CD4-positive, alpha-beta T cell treated with Interleukin-6 for 4 hours (primary cell): ENCODE measurements at regions not wholly inside any gene's neighbourhood (a gene's known extent, or its start where the extent isn't known, plus 50 kb on each side); places are given as distances from the start of the nearest gene placed in this dataset.

ENCODE experiments used
- DNase-seq: peaks from one replicate; pipeline ENCODE4 v3.0.0-alpha.2; 2020; ENCODE audit warnings: mixed read lengths

DNA sequence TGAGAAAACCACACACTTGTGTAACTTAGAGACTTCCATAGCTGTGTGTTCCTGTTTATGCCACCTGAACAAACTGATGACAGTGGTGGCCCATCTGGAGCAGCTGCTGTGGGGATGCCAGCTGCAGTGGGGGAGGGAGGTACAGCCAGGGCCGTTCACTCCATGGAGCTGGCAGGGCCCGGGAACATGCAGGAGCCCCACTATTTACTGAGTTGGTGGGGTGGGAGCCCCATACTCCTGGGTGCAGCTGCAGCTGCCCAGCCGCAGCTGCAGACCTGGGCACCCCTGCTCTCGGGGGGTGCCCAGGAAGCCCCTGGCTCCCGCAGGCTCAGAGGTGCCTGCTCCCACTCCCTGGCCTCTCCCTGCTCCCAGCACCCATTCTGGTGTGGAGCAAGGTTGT, 398.6 kb upstream of the RASGEF1B start:
- no peak for DNase-seq

DNA sequence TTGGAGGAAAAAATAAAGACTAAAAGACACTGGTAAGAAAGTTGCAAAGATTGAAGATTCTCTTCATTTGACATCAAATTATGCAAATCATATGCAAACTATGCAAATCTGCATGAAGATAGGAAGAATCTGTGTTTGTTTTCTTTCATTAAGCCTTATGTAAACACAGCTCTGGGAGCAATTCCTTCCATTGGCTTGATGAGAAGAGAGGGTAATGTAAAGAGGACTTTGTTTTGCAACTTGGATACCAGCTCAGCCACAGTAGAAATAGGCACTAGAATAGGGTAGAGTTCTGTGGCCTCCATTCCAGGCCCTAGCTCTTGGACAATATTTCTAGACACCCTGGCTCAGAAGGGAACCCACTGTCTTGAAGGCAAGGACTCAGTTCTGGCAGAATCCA, 388.4 kb upstream of the RASGEF1B start:
- no peak for DNase-seq

GRCh38 chr4:81854406-81854805, 382.7 kb upstream of the RASGEF1B start:
- no peak for DNase-seq

DNA sequence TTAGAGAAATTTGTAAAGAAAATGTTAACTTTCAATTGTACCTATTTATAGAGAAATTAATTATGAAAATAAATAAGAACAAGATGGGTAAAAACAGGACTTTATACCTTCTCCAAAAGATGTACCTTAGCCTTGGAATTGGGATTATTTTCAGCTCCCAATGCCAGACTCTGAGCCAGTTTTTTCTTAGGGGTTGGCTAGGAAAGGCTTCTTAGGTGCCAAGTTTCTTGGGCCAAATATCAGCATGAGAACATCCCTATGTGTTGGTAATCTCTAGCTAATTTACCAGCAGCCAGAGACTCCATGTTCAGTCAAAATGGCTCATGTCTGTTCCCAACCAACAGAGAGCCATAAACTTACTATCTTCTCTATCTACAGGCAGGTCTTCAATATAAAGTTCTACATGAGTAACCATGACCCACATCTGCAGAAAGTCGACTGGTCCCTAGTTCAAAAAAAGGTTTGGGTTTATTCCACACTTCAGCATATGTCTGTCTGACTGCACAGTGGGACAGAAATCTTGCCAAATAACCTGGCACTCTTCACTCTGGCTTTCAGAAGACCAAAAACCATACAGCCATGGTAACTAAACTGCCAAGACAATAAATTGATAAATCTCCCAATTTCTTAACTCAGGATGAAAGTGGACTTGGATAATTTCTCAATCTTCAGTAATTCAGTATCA, 380.5 kb upstream of the RASGEF1B start:
- DNase-seq, result no peak

GRCh38 chr4:81850701-81851100, 379.0 kb upstream of the RASGEF1B start:
- no peak for DNase-seq

DNA sequence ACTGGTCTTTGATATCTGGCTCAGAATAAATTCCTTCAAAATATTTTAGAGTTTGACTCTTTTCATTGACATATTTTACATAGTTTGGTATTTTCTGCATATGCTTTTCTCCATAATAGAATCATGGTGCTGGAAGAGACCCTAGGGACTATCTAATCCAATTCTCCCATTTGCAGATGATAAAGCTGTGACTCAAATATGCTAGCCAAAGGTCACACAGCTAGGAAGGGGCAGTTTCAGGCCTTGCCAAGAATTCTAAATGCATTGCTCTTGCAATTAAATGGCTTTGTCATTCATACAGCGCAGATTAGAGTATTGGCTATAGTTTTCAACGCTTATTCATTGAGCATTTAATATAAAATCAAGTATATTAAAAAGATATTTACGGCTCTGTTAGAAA, 374.1 kb upstream of the RASGEF1B start:
- DNase-seq, result no peak

- DNase-seq, result no peak
Observed at GRCh38 chr4:81845273-81845672, 373.6 kb upstream of the RASGEF1B start.

DNA sequence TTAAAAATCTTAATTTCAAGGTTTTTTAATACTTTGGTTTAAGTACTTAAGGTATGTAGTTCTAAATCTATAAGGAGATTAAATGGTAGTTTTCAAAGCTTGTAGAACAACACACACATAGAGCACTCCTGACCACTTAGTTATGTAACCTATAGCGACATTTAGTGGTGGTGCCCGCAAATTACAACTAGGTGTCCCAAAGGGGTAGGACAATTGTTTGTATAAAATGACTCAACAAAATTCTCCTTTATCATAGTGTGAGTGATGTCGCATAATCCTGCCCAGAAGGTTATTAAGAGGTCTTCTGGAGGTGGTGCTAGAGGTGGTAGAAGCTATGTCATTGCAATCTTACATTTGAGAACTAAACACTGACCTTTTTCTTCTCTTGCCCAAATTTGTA, 373.0 kb upstream of the RASGEF1B start:
- DNase-seq, result peak; percentile 74

GRCh38 chr4:81839347-81840042, 367.8 kb upstream of the RASGEF1B start:
- DNase-seq, result no peak

- no peak for DNase-seq
Observed at GRCh38 chr4:81838586-81838985, 366.9 kb upstream of the RASGEF1B start.

DNA sequence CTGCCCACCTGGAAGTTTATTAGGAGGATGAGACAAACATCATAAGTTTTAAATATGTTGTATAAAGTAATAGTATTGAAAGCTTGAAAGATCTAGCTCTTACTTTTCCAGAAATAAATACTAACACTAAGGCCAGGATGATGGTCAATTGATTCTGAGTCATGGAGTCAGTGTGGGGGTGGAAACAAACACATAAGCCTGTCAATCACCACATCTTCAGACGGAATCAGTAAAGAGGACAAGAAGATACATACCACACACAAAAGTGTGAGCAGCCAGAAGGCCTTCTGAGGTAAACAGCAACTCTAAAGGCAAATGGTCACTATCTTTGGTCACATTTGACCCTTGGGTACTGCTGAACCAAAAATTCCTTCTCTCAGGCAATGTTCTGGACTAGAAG, 365.0 kb upstream of the RASGEF1B start:
- no peak for DNase-seq

GRCh38 chr4:81833576-81833975, 361.9 kb upstream of the RASGEF1B start:
- DNase-seq, result no peak

DNA sequence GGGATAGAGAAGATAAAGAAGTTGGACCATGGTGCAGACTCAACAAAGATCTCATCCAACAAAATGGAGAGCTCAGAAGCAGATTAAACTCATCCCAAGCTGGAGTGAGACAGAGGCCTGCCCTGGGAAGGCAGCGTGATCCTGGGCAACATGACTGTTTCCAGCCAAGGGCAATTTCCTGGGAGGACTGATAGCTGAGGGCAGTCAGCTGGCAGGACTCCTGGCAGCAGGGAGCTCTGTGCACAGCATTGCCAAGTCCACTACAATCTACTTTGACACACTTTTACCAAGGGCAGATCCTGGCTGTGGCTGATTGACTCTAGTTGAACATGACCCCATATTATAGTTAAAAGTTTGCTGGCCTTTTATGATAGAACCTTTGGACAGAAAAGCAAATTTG, 357.3 kb upstream of the RASGEF1B start:
- no peak for DNase-seq

- no peak for DNase-seq
Observed at GRCh38 chr4:81827577-81828202, 356.0 kb upstream of the RASGEF1B start.

- no peak for DNase-seq
Observed at GRCh38 chr4:81826817-81827424, 355.2 kb upstream of the RASGEF1B start.

GRCh38 chr4:81826335-81826734, 354.6 kb upstream of the RASGEF1B start:
- no peak for DNase-seq

DNA sequence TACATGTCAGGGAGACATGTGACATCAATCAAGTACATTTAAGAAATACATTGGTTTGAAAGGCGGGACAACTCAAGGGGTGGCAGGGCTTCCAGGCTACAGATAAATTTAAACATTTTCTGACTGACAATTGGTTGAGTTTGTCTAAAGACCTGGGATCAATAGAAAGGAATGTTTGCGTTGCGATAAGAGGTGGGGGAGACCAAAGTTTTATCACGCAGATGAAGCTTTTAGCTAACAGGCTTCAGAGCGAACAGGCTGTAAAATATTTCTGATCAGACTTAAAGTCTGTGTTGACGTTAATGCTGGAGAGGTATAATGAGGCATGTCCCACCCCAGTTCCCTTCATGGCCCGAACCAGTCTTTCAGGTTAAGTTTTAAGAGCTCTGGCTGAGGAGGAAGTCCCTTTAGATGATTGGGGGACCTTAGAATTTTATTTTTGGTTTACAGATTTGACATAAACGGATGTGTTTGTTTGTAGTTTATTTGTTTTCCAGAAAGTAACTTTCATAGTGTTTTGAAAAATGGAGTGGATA, 346.7 kb upstream of the RASGEF1B start:
- no peak for DNase-seq

- no peak for DNase-seq
Observed at GRCh38 chr4:81816031-81816761, 344.5 kb upstream of the RASGEF1B start.

- no peak for DNase-seq
Observed at GRCh38 chr4:81814987-81815541, 343.4 kb upstream of the RASGEF1B start.

GRCh38 chr4:81811562-81812293, 340.0 kb upstream of the RASGEF1B start:
- DNase-seq, result no peak

DNA sequence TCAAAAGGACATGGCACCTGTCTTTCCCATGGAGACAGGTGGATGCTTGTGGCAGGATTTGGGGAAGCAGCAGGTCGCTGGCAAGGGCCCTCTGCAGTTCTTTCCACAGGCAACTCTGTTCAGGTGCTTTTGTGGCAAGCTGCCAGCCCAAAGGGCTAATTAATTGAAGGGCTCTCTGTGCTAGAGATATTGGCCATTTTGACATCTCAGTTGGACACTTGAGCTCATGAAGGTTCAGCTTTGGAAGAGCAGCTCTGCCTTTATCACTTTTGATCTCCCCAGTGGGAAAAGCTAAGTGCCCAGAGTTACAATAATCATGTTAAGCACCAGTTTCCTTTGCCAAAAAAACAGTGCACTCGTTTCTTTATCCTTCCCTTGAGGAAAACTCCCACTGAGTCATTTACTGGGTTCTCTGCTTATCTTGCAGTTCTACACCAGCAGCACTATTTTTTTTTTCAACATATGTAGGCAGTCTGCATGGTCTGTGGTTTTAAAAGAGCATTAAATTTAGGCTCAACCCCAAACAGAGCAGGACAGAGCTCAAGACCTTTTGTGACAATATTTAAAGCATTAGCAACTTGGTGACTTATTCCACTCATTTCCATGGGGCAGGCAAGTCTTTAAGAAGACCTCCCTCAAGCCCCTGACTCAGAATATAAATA, 336.4 kb upstream of the RASGEF1B start:
- no peak for DNase-seq
